HG02642 (cell line): ENCODE measurements at regions not wholly inside any gene's neighbourhood (a gene's known extent, or its start where the extent isn't known, plus 50 kb on each side); places are given as distances from the start of the nearest gene placed in this dataset.
"Not testable (repeated sequence)": the region's sequence is repeated elsewhere in the genome, so short reads cannot be mapped to it uniquely, and the experiment has no call there.

Experiments used
- ATAC-seq: cut with Tn5 transposase; IDR thresholded peaks from one replicate; pipeline ENCODE4 v1.9.1; 2021; ENCODE audit warnings: mild to moderate bottlenecking; ENCODE audit not compliant: unreplicated experiment, poor library complexity

DNA sequence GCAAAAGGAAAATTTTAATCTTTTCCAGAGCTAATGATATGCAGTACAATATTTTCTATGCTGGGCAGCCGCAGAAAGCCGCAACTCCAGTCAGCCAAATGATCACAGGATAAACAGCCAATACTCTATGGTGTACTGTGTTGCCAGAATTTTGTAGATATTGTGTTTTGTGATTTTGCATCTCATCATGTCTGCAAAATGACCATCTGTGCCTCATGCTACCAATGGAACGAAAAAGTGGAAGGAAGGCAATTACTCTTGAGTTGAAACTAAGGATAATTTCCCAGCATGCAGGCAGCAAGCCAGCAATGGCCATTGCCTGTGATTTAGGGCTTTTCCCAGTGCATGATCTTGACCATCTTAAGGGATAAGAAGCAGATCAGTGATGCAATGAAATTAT lies 891.9 kb downstream of the PLOD2 start:
- no peak for ATAC-seq

DNA sequence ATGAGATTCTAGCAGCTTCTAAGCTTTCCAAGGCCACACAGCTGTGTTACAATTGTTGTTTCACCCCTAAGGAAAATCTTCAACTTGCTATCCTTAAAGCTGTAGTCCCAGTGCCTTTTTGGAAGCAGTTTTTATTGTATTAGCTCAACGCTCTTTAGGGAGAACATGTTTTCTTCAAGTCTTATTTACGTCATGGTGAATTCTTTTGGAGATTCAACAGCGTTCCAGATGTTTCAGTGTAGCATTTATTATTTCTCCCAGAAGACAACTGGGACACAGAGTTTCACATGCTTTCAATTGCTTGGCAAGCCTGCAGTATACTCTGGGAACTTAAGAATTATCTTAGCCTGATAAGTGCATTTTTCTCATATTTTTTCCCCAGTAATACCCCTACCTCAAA lies 888.3 kb downstream of the PLOD2 start:
- no peak for ATAC-seq

DNA sequence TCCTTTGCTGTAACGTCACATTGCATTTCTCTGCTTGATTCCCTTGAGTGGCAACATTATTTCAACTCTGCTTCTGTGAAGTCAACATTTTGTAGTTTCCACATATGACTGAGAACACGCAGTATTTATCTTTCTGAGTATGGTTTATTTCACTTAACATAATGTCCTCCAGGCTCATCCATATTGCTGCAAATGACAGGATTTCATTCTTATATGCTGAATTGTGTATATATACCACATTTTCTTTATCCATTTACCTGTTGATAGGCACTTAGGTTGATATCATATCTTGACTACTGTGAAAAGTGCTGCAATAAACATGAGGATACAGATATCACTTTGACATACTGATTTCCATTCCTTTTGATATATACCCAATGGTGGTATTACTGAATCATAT lies 878.5 kb downstream of the PLOD2 start:
- ATAC-seq, result no peak

DNA sequence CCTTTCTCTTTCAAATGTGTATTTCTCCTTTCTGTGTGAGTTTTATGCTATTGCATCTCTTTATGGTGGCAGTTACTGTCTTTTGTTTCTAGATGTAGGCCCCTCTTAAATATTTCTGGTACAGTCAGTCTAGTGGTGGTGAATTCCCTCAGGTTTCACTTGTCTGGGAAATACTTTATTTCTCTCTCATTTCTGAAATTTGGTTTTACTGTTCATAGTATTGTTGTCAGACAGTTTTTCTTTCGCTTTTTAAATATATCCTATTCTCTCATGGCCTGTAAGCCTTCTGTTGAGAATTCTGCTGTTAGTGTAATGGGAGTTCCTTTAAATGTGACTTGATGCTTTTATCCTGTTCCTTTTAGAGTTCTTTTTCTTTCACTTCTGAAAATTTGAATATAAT lies 874.0 kb downstream of the PLOD2 start:
- no peak for ATAC-seq

DNA sequence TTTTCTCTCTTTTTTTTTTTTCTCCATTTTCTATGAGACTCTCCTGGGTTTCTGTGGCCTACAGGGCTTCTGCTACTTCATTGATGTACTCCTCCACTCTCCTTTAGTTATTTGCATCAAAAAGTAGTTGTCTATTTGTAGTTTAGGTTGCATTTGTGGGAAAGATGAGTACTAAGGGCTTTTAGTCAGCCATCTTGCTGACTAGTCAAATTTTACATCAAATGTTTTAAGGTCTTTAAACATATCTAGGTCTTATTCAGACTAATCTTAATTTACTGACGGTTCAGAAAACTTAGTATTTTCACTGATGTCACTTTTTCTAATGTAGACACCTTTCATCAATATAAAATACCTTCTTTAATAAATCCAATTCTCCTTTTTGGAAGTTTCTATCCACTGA lies 871.0 kb downstream of the PLOD2 start:
- ATAC-seq, result no peak

- ATAC-seq, result no peak
Observed at GRCh38 chr3:145294572-145294971, 866.4 kb downstream of the PLOD2 start.

DNA sequence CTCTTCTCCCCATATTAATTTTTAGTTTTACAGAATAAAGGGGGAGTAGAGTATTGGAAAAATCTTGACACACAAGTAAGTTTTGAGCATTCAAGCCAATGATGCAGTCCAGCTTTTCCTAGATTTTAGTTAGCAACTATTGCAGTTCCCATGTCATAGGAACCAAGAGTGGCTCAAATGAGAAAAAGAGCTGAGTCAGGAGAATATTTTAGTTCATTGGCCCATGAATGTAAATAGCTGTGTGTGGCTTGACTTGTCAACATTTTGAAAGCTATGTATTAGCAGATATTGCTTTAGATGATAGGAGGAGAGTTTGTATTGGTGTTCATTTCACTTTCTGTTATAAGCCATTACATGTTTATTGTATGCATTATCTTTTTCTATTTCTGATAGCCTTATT lies 853.7 kb downstream of the PLOD2 start:
- no peak for ATAC-seq

GRCh38 chr3:145313751-145314150 lies 847.2 kb downstream of the PLOD2 start:
- ATAC-seq, result no peak

GRCh38 chr3:145316253-145316652 lies 844.7 kb downstream of the PLOD2 start:
- not testable (repeated sequence) for ATAC-seq

GRCh38 chr3:145326666-145327065 lies 834.3 kb downstream of the PLOD2 start:
- no peak for ATAC-seq

- not testable (repeated sequence) for ATAC-seq
Observed at GRCh38 chr3:145333427-145333826, 827.6 kb downstream of the PLOD2 start.

DNA sequence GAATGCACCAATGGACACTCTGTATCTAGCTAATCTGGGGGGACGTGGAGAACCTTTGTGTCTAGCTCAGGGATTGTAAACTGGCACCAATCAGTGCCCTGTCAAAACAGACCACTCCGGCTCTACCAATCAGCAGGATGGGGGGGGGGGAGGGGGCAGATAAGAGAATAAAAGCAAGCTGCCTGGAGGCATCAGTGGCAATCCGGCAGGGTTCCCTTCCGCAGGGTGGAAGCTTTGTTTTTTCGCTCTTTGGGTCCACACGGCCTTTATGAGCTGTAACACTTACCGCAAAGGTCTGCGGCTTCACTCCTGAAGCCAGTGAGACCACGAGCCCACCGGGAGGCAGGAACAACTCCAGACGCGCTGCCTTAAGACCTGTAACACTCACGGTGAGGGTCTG lies 827.1 kb downstream of the PLOD2 start:
- ATAC-seq, result no peak

- no peak for ATAC-seq
Observed at GRCh38 chr3:145355206-145355605, 805.8 kb downstream of the PLOD2 start.

DNA sequence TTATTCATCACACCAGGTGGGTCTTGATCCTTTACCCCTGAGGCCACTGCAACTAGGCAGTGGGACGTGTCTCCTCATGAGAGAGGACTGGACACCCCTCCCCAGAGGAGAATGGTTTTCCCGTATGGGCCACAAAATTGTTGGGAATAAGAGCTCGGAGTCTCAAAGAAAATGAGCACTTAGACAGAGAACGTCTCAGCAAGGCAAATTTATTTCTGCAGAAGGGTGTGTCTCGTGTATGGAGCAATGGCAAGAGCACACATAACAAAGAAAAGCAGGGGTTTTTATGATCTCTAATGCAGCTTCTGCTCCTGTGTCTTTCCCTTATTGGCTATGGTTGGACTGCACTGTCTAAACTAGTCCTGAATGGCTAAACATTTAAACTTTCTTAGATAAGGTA lies 803.5 kb downstream of the PLOD2 start:
- ATAC-seq, result no peak

DNA sequence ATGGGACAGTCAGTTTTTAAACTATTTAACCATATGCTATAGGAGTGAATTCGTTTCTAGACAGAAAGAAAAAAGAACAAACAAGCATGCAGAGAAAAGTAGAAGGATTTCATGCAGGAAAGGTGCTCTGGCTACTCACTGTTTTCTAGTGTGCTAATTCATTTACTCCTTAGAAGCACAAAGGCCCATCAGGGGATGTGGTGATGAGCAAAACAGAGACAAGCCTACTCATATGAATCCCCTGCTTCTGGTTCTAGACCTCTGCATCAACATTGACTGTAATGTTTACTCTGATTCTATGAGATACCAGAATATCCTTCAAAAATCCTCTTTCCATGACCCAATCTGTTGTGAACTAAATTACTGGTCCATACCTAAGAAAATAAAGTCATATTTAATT lies 801.9 kb downstream of the PLOD2 start:
- no peak for ATAC-seq

DNA sequence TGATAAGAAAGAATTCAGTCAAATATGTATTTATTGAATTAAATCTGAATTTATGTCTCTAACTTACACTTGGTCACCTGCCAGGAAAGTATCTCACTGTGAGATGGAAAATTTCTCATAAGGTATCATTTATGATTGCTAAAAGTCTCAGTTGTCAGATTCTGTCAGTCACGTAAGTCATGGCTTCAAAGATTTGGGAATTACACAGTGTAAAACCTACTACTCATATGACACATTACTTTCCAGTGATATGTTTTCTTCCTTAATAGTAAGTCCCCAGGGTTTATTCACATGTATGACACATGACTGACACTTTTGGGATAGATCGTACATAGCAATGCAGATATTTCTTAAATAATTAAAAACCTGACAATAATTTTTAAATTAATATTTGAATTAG lies 792.2 kb downstream of the PLOD2 start:
- no peak for ATAC-seq

GRCh38 chr3:145370870-145371269 lies 790.1 kb downstream of the PLOD2 start:
- ATAC-seq, result no peak

- ATAC-seq, result no peak
Observed at GRCh38 chr3:145377301-145377700, 783.7 kb downstream of the PLOD2 start.

GRCh38 chr3:145383416-145383815 lies 777.6 kb downstream of the PLOD2 start:
- ATAC-seq, result no peak

DNA sequence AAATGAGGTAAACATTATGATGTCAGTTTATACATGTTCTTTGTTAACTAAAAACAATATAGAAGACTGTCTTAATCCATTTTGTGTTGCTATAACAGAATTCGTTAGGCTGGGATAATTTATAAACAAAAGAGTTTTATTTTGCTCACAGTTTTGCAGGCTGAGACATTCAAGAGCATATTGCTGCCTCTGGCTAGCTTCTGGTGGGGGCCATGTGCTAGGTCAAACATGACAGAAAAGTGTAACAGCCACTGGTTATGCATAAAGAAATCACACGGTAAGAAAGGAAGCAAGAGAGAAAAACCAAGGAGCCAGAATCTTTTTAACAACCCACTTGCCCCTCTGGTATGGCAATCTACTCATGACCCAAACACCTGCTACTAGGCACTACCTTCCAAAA lies 776.7 kb downstream of the PLOD2 start:
- no peak for ATAC-seq

GRCh38 chr3:145387211-145387610 lies 773.8 kb downstream of the PLOD2 start:
- no peak for ATAC-seq

GRCh38 chr3:145395421-145395820 lies 765.6 kb downstream of the PLOD2 start:
- ATAC-seq, result no peak

DNA sequence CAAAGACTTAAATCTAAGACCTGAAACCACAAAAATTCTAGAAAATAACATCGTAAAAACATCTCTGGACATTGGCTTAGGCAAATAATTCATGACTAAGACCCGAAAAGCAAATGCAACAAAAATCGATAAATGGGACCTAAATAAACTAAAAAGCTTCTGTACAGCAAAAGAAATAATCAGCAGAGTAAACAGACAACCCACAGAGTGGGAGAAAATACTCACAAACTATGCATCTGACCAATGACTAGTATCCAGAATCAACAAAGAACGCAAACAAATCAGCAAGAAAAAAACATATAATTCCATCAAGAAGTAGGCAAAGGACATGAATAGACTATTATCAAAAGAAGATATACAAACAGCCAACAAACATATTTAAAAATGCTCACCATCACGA lies 749.4 kb downstream of the PLOD2 start:
- no peak for ATAC-seq
